NCI-H345 (cell line): ENCODE measurements at regions not wholly inside any gene's neighbourhood (a gene's known extent, or its start where the extent isn't known, plus 50 kb on each side); places are given as distances from the start of the nearest gene placed in this dataset.
A peak's percentile ranks its signal among the peaks of the same experiment; 100 is the strongest.
"Not testable (repeated sequence)": the region's sequence is repeated elsewhere in the genome, so short reads cannot be mapped to it uniquely, and the experiment has no call there.

Experiments used
- DNase-seq: peaks from one replicate; lab custom pipeline; 2025; lab: John Stamatoyannopoulos, UW

DNA sequence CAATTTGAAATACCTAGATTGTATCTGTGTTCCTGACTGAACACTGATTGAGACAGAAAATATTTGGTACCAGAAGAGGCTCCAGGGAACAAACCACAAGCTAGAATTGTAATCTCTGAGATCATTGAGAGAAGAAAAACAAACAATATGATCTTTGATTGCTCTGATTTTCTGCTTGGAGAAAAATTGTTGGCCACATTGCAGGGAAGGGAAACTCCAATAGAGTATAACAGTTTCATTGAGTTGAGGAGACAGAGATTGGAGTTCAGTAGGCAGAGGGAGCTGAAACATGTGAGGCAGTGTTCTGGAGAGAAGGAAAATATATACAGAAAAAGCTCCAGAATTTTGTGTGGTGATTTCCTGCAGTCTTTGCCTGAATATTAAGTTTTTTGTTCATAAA, 158.2 kb downstream of the C4orf33 start:
- DNase-seq = no peak

DNA sequence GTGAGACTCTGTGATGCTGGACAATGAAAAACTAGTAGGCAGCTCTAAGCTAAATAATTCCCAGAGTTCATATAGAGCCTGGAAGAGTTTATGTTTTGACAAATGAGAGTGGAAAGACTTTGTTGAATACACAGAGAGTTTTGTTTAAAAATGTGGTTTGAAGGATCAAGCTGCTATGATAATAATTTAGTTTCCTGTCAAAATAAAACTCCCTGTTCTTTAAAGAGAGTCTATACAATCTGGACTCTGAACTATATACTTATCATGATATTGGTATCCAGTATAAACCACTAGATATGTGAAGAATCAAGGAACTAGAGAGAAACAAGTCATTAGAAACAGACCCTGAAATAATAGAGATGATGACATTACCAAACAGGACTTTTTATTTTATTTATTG, 158.6 kb downstream of the C4orf33 start:
- no peak for DNase-seq

DNA sequence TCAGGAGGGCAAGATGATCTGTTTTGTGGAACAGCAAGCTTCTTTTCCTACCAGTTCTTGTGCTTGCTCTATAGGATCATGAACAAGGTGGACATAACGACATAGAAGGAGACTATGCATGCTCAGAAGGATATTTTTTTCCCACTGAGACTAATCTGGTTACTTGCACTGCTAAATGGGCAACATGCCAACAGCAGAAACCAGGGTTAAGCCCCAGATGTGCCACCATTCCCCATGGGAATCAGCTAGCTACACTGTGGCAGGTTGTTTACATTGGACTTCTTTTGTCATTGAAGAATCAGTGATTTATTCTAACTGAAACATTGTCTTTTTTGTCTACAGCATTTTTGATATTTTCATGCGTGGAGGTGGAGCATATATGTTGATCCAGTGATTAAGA, 165.6 kb downstream of the C4orf33 start:
- DNase-seq = no peak

DNA sequence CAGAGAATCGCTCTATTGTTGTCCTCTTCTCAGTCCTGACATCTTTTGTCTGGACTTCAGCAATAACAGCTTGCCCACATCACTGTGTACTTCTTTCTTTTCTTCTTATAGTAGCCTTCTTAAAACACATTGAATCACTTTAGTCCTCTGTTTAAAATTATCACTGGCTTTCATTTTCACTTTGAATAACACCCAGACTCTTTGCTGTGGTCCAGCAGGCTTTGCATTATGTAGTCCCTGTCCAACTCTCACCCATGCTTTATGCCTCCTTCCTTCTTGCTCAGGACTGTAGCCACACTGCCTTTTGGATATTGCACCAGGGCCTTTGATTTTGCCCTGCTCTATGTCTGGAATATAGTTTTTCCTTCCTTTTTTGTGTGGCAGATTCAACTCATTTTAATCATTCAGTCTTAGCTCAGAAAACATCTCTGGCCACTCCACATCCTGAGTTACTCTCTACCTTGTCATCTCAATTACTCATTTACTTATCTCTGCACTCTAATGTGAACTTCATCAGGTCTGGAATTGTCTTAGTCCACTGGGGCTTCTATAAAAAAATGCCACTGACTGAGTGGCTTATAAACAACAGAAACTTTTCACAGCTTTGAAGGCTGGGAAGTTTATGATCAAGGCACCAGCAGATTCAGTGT, 168.2 kb downstream of the C4orf33 start:
- DNase-seq = no peak

DNA sequence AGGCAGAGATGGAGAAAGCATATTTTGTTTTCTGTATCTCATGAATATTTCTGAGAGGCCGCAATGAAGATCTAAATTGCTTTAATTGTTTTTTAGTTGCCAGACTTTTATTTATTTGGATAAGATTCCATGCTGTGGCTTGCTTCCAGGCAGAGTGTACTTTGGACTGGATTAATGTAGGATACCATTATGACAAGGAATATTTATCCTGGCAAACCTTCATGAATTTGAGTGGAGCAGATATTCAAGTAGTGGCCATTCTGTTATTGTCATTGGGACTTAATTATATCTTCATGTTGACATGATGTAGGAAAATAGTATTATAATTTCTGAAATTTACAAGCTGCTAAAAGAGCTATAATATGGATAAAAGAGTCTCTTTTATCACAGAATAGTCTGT, 182.9 kb downstream of the C4orf33 start:
- DNase-seq = no peak

DNA sequence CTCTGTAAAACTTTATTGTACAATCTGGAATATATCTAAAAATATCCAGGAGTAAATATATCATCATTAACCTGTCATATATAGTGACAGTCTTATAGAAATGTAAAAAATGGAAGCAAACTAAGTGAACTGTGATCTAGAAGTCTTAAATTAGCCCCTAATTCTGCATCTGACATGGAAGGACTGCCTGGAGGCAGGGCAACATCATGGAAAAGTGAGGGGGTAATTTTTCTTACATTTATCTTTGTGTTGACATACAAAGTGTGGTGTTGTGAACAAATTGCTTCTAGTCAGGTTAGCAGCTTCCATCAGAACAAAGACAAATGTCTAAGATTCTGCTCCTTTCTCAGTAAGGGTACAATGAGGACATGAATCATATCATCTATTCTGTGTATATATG, 186.3 kb downstream of the C4orf33 start:
- DNase-seq = no peak

DNA sequence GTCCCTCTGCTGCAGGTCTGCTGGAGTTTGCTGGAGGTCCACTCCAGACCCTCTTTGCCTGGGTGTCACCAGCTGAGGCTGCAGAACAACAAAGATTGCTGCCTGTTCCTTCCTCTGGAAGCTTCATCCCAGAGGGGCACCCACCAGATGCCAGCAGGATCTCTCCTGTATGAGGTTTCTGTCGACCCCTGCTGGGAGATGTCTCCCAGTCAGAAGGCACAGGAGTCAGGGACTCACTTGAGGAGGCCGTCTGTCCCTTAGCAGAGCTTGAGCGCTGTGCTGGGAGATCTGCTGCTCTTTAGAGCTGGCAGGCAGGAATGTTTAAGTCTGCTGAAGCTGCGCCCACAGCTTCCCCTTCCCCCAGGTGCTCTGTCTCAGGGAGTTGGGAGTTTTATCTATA, 196.2 kb downstream of the C4orf33 start:
- not testable (repeated sequence) for DNase-seq

DNA sequence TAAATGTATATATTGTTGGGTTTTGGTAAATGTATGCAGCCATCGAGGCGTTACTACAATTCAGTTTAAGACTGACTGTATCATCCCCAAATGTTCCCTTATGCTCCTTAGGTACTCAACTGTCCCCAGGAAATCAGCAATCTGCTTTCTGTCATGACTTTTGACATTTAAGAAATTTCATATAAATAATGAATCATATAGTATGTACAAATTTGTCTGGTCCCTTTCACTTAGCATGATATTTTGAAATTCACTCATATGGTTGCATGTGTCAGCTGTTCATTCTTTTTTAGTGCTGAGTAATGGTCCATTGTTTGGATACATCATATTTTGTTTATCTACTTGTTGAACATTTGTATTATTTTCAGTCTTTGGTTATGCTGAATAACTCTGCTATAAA, 218.8 kb downstream of the C4orf33 start:
- no peak for DNase-seq

DNA sequence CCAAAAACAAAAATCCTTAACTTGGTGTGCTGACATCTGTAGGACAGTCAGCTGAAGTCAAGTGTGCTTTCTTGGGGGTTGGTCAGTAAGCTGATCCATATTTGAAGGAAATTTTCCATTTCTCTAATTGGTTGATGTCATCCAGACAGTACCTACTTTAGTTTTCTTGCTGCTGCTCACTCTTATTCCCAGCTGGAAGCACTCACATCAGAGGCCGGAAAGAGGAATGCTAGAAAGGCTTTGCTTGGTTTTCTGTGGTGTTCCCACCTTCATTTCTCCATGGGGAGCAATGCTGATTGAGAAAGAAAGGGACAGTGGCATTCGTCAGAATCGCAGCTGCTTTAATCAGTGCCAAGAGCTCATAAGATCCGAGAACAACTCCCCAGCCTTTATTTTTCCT, 227.0 kb downstream of the C4orf33 start:
- no peak for DNase-seq

DNA sequence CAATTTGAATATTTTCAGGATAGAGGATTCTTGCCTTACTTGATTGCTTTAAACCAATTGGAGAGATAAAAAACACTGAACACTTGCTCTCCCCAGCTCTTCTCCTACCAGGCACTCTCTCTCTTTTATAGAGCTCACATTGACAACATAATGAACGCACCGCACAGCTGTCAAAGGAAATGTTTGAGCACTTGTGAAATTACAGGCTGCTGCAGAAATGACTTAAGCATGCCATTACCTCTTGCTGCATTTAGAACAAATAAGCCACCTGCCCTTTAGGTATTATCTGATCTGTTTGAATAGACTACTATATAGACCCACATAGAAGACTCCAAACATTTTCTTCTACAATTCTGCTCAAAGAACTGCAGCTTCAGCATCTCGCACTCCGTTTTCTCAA, 227.7 kb downstream of the C4orf33 start:
- peak; percentile 44 for DNase-seq

DNA sequence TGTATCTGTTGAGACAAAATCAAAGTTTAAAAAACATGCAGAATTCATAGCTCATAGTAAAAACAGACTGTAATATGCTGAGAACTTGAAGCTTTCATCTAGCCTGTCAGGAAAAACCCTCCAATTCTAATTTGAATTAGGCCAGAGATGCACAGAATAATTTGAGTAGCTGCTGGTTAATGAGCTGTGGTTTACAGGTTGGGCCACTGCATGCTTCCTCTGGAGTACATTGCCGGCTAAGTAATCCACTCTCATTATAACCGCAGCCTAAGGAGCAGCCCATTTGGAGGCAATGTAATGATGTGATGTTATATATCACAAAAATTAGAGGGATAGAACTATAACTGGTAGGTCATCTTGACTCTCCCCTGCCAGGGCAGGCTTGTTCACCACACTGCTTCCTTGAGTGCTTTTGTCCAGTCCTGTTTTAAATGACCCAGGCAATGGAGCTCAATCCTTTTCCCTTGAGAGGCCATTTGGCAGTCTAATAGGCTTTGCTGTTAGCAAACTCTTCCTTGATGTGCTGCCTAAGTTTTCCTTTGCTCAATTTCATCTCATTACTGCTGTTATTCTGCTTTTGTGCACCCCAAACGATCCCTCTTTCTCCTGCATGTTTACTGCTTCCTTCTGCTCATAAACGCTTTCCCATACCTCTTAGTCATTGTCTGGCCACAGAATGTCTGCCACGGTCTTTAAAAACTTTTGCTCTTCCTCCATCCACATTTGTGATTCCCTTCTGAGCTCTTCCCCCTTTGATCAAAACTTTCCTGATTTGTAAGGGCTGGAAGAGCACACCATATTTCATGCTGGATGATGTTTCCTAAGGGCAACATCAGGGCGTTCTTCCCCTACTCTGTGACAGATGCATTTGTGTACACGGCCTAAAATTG, 230.9 kb downstream of the C4orf33 start:
- no peak for DNase-seq

DNA sequence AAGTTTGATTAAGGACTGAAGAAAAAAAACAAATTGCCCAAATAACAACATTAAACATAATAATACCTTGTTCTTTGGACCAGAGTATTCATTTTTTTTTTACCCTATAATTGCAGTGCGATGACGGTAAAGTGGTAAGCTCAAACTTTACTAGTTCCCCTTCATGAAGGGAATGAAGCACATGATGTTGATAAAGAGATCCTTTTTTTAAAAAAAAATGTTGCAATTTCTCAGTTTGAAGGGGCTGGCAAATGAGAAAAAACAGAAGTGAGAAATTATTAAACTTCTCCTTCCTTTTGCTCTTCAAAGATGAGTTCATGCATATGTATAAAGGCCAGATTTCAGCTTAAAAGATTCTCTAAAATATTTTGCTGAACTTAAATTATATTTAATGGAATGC, 231.7 kb downstream of the C4orf33 start:
- no peak for DNase-seq

DNA sequence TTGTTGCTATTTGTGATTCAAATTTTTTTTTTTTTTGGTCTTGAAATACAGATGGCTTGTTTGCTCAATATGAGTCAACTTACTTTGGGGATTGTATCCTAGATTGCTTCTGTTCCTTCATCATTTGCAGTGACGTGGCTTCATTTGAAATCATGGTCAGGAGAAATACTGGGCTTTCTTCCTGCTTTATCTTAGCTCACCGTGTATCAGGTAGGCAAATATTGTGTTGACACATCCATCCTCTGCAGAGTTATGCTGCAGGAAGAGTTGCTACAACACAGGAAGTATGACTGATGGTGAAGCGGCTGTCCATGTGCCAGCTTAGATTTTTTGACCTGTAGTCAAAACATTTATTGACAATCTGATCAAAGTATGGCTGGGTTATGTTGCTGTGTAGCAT, 232.2 kb downstream of the C4orf33 start:
- DNase-seq = no peak

DNA sequence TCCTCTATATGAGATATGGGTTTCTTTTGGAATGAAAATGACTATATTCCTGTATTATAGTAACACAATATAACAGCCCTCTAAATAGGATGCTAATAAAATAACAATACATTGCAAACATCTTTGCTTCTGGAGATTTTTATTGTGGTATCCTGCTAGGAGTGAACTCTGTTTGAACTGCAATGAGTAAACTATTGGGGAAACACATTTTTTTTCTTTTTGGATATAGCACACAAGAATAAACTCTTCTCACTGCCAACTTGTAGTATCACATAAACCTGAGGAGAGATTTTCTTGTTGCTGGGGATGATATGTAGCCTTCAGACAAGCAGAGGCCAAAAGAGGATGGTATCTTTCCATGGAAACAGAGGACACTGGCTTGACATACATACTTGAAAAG, 238.2 kb downstream of the C4orf33 start:
- no peak for DNase-seq

DNA sequence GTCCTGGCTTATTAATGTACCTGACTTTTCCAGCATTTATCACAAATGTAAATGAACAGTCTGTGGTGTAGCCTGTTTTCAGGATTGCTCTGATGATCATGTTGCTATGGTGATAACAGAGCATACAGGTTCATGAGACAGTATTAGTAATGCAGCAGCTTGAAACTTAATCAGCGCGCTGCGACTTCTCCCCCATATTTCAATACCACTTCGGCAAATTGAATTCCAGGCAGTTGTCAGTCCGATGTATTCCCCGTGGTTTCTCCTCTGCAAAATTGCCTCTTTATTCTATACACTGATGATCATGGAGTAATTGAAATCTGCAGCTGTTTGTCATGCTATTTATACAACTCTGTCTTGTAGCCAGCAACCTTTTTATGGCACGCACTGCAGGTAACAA, 239.3 kb downstream of the C4orf33 start:
- peak; percentile 17 for DNase-seq

DNA sequence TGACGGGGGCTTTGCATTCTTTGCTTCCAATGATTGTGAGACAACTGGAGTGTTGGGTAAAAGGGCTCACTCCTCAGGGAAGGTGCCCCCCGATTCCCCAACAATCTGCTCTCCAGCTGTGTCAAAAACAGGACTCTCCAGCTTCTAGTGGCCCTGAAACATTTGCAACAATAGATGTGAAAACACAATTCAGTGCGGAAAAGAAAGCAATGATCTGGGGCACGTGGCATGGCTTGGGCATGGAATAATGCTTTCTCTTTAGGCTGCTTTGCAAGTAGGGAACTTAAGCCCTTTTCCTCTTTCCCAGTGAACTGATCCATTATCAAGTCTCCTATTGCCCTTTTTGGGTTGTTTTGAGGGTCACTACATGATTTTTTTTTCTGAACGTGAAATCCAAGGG, 239.9 kb downstream of the C4orf33 start:
- no peak for DNase-seq

DNA sequence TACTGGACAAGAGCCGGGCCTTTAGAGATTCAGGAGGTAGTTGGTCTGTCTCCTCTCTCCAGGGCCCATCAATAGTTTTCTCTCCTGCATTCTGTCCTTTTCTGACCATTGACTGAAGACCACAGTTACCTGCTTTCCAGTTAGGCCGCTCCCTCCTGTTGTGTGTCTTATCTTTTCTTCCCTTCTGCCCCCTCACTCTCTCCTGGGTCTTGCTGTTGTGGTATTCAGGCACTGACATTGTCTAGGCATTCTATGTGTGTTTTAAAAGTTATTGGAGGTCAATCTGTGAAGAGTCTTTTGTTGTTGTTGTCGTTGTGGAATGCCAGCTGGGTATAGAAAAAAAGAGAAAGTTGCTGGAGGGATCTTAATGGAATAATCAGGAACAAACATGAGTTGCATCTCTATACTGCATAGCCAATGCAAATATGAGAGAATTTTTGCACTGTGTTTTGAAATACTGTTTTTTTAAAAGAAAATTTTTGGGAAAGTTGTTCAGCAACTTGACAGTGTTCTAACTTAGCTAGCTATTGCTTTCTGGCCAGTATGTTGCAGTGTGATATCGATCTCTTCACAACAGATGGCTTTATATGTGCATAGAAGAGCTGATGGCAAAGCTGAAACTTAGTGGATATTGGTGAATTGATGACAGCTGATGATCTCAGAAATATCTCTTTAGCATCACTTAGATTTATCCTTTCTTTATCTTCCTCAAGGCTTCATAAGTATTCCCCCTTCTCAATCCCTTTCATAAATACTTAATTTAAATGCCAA, 240.7 kb downstream of the C4orf33 start:
- DNase-seq = no peak

DNA sequence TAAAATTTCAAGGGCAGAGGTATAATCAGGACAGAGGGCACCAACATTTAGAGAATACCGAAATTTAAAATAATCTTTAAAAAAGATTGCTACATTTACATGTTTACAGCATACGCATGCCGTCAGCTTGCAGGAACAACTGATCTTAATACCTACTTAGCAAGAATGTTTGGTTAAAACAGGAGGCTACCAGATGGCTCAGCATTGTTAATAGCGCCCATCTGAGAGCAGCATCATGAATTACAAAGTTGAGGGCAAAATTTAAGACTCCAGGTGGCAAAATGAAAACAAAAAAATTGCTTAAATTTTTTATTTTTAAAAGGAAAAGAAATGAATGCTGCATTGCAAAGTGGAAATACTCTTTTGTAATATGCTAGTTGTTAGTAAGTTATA, 241.3 kb downstream of the C4orf33 start:
- no peak for DNase-seq

DNA sequence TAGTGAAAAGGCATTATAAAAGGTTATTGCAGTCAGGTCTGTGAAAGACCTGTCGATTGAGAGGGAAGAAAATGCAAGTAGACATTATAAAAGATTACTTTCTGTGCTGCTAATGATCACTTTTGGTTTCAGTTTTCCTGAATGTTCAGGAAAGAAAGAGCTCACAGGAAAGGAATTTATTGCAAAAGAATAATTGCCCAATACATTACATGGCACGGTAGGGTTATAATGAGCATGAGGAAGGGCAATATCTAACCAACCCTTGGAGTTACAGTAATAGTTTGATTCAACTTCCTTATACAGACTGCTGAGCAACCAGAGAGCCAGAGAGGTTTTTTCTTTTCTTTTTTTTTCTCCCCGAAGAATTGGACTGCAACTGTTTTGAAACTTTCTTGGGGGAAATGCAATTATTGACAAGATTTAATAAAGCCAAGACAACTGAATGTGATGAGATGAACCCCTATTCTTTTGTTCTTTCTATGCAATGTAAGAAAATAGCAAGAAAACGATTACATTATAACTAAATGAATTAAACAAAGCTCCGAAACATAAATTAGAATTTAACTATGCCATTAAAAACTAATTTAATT, 247.0 kb downstream of the C4orf33 start:
- DNase-seq = no peak

DNA sequence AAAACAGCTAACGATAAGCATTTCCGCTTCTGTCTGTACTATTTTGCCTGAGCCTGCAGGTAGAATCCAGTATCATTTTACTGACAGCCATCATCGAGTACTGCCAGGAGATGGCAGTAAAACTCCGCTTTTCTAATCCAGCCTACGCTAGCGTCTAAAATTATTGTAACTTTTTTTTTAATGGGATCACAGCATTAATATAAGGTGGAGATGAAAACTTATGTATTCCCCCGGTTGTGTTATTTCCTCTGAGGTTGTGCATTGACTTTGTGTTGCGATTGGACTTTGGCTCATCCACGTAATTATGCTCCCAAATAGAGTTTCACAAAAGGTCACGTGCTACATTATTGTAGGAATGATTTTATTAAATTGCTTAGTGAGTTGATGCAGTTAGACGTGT, 248.1 kb downstream of the C4orf33 start:
- peak; percentile 20 for DNase-seq

DNA sequence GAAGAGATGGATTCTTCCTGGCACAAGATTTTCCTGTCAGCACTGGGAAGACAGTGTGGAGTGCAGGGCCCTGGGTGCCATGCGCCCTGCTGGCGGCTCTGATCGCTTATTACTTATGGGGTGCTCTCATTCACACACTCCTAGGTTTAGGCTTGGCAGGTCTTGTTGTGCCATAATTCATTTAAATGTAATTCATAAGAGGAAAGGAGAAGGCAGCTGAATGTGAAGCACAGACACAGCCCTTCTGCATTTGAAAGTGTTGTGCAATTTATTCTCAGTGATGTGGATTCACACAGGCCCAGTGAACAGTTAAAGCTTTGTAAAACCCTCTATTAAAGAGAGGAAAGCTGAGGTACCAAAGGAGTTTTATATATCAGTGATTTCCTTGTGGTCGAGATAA, 249.7 kb downstream of the C4orf33 start:
- DNase-seq = no peak

DNA sequence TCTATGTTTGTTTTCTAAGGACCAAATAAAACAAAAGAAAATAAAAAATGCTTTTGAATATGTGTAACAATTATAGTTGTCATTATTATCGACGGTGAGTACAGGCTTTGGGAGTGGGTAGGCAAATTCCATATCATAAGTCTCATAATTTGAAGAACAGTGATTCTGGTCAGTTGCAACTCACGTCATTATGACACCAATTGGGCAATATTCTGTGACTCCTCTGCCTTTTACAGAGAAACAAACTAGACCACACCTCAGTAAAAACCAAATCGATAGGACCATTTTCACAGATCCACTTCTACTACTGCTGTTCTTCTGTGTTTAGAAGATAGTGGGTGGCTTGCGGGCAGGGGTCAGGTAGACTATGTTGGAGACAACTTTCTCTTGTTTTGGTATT, 250.1 kb downstream of the C4orf33 start:
- no peak for DNase-seq

DNA sequence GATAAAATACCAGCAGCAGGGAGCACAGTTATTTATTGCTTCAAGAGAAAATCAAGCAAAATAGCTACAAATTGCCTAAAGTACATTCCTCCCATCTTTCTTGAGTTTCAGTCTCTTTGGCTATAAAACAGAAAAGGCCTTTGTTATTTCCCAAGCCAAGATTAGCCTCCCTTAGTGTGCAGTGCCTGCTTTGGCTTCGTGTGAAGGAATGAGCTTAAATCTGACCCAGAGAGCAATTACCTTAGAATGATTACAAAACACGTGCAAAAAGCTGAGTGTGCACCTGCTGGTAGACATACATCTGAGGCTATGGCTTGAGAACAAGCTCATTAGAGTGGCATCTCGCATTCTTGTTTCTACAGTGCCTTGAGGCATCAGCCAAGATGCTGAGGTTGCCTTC, 250.8 kb downstream of the C4orf33 start:
- DNase-seq = no peak
